ENCODE measurements at regions not wholly inside any gene's neighbourhood (a gene's known extent, or its start where the extent isn't known, plus 50 kb on each side); places are given as distances from the start of the nearest gene placed in this dataset.

DNA sequence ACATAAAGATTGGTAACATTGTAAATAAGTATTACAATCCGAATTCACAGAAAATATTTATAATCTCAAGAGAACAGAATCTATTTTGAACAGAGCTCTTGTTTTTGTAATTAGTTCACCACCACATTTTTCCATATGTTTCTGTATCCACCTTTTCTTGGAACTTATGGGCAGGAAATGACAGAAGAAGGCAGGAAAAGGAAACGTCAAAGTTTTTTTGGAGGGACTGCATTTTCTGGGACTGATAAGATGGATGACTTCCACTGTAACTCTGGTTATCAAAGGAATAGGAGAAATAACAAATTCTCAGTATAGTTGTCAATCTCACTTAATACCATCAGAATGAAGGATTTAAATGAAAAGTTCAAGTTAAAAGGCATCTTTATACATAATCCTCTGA is 75.1 kb upstream of the SMNDC1 start:
- TF ChIP-seq CTCF (IDR thresholded peaks at IDR 0.05) (no peak), EZH2 (IDR thresholded peaks at IDR 0.05) (no peak), EZH2phosphoT487 (IDR thresholded peaks at IDR 0.05) (no peak)
